Lower lobe of right lung (tissue), 2 donors: ENCODE measurements at regions not wholly inside any gene's neighbourhood (a gene's known extent, or its start where the extent isn't known, plus 50 kb on each side); places are given as distances from the start of the nearest gene placed in this dataset.

Source experiments
- ATAC-seq, 2 donors: fragments of 200-7000 bp; cut with Tn5 transposase; one replicate each; pipeline ENCODE4 v1.9.1; 2020 to 2022; ENCODE audit warnings: mild to moderate bottlenecking in 2 of 2, moderate library complexity in 2 of 2
- DNase-seq: peaks from one replicate; pipeline ENCODE4 v3.0.0-alpha.2; 2020
- H3K27ac ChIP-seq: fragments of 200-600 bp; one replicate; pipeline ENCODE4 v1.8.0; 2022
- H3K27me3 ChIP-seq: fragments of 200-600 bp; one replicate; pipeline ENCODE4 v1.8.0; 2022; ENCODE audit warnings: low read depth
- H3K36me3 ChIP-seq: fragments of 200-600 bp; one replicate; pipeline ENCODE4 v1.8.0; 2022; ENCODE audit warnings: mild to moderate bottlenecking
- H3K4me1 ChIP-seq: fragments of 200-600 bp; one replicate; pipeline ENCODE4 v1.8.0; 2022
- H3K4me3 ChIP-seq: fragments of 200-600 bp; one replicate; pipeline ENCODE4 v1.8.0; 2022; ENCODE audit warnings: mild to moderate bottlenecking
- H3K9me3 ChIP-seq: fragments of 200-600 bp; one replicate; pipeline ENCODE4 v1.8.0; 2022
- intact Hi-C: fragments of 100-400 bp; cut with DNase I; formaldehyde crosslinking; loops from one replicate; pipeline ENCODE4 v1.11.0; 2022
- TF ChIP-seq, protein P1 (sequence below): fragments of 200-600 bp; IDR thresholded peaks from one replicate; pipeline ENCODE4 v1.8.0; 2022; ENCODE audit warnings: antibody characterized with exemption, mild to moderate bottlenecking
- donor health status: DM: no; HTN: yes; CAD: no; lungs with severe emphysema.

DNA sequence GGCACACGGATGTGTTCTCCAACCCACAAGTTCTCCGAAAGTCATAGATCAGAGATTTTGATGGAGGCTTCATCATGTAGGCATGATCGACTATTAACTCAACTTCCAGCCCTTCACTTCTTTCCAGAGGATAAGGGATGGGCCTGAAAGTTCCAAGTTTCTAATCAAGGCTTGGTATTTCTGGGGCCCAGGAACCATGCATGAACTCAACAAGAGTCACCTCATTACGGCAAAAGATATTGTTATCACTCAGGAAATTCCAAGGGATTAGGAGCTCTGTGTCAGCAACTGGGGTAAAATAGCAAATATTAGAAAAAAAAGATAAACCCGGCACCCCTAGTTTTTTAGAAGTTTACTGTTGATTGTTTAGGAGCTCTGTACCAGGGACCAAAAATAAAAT, 240.1 kb upstream of the PPP1R2C start:
- Histone ChIP-seq H3K4me3 (no peak overlapping the region), H3K4me1 (no peaks in the 10 kb centered on the region), H3K27me3 (no peaks in the 10 kb centered on the region), H3K27ac (no peak overlapping the region), H3K36me3 (no peaks in the 10 kb centered on the region), H3K9me3 (no peaks in the 10 kb centered on the region)
- TF ChIP-seq, protein P1, sequence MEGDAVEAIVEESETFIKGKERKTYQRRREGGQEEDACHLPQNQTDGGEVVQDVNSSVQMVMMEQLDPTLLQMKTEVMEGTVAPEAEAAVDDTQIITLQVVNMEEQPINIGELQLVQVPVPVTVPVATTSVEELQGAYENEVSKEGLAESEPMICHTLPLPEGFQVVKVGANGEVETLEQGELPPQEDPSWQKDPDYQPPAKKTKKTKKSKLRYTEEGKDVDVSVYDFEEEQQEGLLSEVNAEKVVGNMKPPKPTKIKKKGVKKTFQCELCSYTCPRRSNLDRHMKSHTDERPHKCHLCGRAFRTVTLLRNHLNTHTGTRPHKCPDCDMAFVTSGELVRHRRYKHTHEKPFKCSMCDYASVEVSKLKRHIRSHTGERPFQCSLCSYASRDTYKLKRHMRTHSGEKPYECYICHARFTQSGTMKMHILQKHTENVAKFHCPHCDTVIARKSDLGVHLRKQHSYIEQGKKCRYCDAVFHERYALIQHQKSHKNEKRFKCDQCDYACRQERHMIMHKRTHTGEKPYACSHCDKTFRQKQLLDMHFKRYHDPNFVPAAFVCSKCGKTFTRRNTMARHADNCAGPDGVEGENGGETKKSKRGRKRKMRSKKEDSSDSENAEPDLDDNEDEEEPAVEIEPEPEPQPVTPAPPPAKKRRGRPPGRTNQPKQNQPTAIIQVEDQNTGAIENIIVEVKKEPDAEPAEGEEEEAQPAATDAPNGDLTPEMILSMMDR = no peak
- no peak for ATAC-seq
- no peak for DNase-seq
- intact Hi-C loops = no loop called here

- intact Hi-C loops = no loop called here
- Histone ChIP-seq H3K9me3 (no peaks in the 10 kb centered on the region), H3K27me3 (no peaks in the 10 kb centered on the region), H3K4me1 (no peaks in the 10 kb centered on the region), H3K36me3 (no peaks in the 10 kb centered on the region), H3K27ac (no peak overlapping the region), H3K4me3 (no peak overlapping the region)
- ATAC-seq (no peak), DNase-seq (no peak)
- TF ChIP-seq, protein P1 = no peak
Measured at GRCh38 chrX:43019021-43019420, 241.1 kb upstream of the PPP1R2C start.

DNA sequence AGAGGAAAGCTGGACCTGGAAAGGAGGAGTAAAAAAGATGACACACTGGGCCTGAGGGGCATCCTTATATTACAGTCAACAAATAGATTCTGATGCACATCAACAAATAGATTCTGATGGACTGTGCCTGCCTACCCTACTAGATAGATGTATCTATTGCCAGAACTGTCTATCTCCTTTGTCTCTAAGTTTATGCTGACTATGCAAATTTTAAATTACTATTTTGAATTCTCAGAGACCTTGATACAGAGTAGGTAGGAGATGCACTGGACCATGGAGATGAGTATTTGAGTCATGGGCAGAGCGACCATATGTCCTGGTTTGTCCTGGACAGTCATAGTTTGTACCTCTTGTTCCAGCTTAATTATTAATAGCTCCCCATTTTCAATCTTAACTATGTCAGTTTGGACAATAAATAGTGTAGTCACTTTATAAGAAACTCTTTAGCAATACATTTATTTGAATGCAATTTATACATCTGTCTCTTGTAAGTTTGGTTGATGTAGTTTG, 247.9 kb upstream of the PPP1R2C start:
- H3K4me3 ChIP-seq = no peak overlapping the region
- no peaks in the 10 kb centered on the region for H3K27me3 ChIP-seq
- H3K4me1 ChIP-seq = no peaks in the 10 kb centered on the region
- H3K9me3 ChIP-seq = no peaks in the 10 kb centered on the region
- H3K27ac ChIP-seq = no peak overlapping the region
- intact Hi-C loops = no loop called here
- no peak for ATAC-seq
- no peak for DNase-seq
- no peaks in the 10 kb centered on the region for H3K36me3 ChIP-seq
- TF ChIP-seq, protein P1 = no peak

GRCh38 chrX:43064096-43064495, 286.1 kb upstream of the PPP1R2C start:
- no peak for DNase-seq
- Histone ChIP-seq H3K4me1 (no peaks in the 10 kb centered on the region), H3K36me3 (no peaks in the 10 kb centered on the region), H3K9me3 (no peaks in the 10 kb centered on the region), H3K4me3 (no peak overlapping the region), H3K27me3 (no peaks in the 10 kb centered on the region), H3K27ac (no peak overlapping the region)
- TF ChIP-seq, protein P1 = no peak
- intact Hi-C loops = no loop called here
- ATAC-seq = no peak

DNA sequence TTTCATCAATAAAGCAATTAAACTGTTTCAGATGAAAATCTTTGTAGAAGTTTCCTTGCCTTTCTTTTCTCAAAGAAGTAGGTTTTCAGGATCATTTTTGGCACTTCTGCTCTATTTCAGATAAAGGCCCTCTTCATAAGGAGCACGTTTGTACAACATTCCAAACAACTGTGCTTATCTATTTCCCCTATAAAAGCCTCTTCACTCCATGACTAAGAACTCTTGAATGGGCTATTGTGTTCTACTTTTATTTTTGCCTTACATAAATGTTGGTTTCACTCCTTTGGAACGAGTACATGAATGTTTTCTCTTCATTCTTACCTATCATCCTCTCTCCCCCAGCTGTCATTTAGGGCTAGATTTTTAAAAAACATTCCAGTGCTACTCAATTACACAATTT, 288.0 kb upstream of the PPP1R2C start:
- no peaks in the 10 kb centered on the region for H3K36me3 ChIP-seq
- DNase-seq (no peak), ATAC-seq (peak in 1 of 2 donors; percentile 41)
- H3K4me3 ChIP-seq = no peak overlapping the region
- H3K27ac ChIP-seq = no peak overlapping the region
- intact Hi-C loops = no loop called here
- no peaks in the 10 kb centered on the region for H3K9me3 ChIP-seq
- no peaks in the 10 kb centered on the region for H3K4me1 ChIP-seq
- TF ChIP-seq, protein P1 = no peak
- H3K27me3 ChIP-seq = no peaks in the 10 kb centered on the region

DNA sequence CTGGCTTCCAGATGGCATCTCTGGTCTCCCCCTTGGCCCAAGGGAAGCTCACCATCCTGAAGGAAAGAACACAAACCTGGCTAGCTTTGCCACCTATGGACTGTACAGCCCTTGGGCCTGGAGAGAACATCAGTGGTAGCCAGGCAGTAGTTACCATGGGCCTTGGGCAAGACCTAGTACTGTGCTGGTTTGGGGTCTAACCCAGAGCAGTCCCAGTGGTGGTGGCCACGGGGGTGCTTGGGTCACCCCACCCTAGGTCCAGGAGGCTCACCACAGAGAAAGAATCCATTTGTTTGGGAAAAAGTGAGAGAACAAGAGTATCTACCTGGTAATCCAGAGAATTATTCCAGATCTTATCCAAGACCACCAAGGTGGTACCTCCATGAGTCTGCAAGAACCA, 290.7 kb upstream of the PPP1R2C start:
- H3K27me3 ChIP-seq = no peaks in the 10 kb centered on the region
- intact Hi-C loops = no loop called here
- TF ChIP-seq, protein P1 = no peak
- H3K4me1 ChIP-seq = no peaks in the 10 kb centered on the region
- no peak overlapping the region for H3K27ac ChIP-seq
- H3K4me3 ChIP-seq = no peak overlapping the region
- DNase-seq = no peak
- H3K9me3 ChIP-seq = no peaks in the 10 kb centered on the region
- ATAC-seq = no peak
- no peaks in the 10 kb centered on the region for H3K36me3 ChIP-seq
